Astrocyte of the cerebellum (primary cell): ENCODE measurements at regions not wholly inside any gene's neighbourhood (a gene's known extent, or its start where the extent isn't known, plus 50 kb on each side); places are given as distances from the start of the nearest gene placed in this dataset.

Source experiments
- DNase-seq: peaks from one replicate; pipeline ENCODE4 v3.0.0-alpha.2; 2011; ENCODE audit warnings: low read depth
- H3K4me3 ChIP-seq: 2 replicates; pipeline ENCODE4 v1.5.1; 2011; ENCODE audit warnings: mild to moderate bottlenecking, low read depth, low read length, moderate library complexity
- CTCF ChIP-seq: IDR thresholded peaks from 2 replicates; pipeline ENCODE4 v1.5.1; 2012; ENCODE audit warnings: low read length, low read depth, moderate library complexity, mild to moderate bottlenecking; ENCODE audit errors: missing control alignments
- in situ Hi-C: cut with HindIII; loops from 2 replicates; pipeline ENCODE4 v1.10.0; 2017; ENCODE audit warnings: low sequenced_read_pairs

GRCh38 chr18:61687317-61687716 lies 205.5 kb downstream of the RNF152 start:
- in situ Hi-C loops = no loop called here
- no peak overlapping the region for H3K4me3 ChIP-seq
- DNase-seq = no peak
- TF ChIP-seq CTCF = no peak

- H3K4me3 ChIP-seq = no peak overlapping the region
- in situ Hi-C loops = no loop called here
- no peak for DNase-seq
- no peak for TF ChIP-seq CTCF
These were observed 209.0 kb downstream of the RNF152 start for GRCh38 chr18:61683856-61684255.

- no peak overlapping the region for H3K4me3 ChIP-seq
- in situ Hi-C loops = no loop called here
- no peak for TF ChIP-seq CTCF
- no peak for DNase-seq
These were observed 211.7 kb downstream of the RNF152 start for GRCh38 chr18:61681065-61681464.

GRCh38 chr18:61679836-61680235 lies 213.0 kb downstream of the RNF152 start:
- H3K4me3 ChIP-seq = no peak overlapping the region
- no peak for DNase-seq
- in situ Hi-C loops = no loop called here
- TF ChIP-seq CTCF = no peak

- no peak for DNase-seq
- no peak overlapping the region for H3K4me3 ChIP-seq
- in situ Hi-C loops = no loop called here
- no peak for TF ChIP-seq CTCF
These were observed 215.3 kb downstream of the RNF152 start for GRCh38 chr18:61677435-61677970.

GRCh38 chr18:61676773-61677434 lies 215.9 kb downstream of the RNF152 start:
- in situ Hi-C loops = no loop called here
- no peak for TF ChIP-seq CTCF

More at GRCh38 chr18:61676773-61677434, 215.9 kb downstream of the RNF152 start:
- H3K4me3 ChIP-seq = no peak overlapping the region
- no peak for DNase-seq
